Ishikawa (cell line): ENCODE measurements at regions not wholly inside any gene's neighbourhood (a gene's known extent, or its start where the extent isn't known, plus 50 kb on each side); places are given as distances from the start of the nearest gene placed in this dataset.

Experiments
- CEBPB ChIP-seq: IDR thresholded peaks from 2 replicates; pipeline ENCODE4 v1.6.1; 2012
- CREB1 ChIP-seq: IDR thresholded peaks from 2 replicates; pipeline ENCODE4 v1.6.1; 2012; ENCODE audit warnings: low read depth
- EGR1 ChIP-seq: IDR thresholded peaks from 2 replicates; pipeline ENCODE4 v1.6.1; 2012
- EP300 ChIP-seq: IDR thresholded peaks from 2 replicates; pipeline ENCODE4 v1.6.1; 2012; ENCODE audit warnings: borderline replicate concordance
- FOXM1 ChIP-seq: IDR thresholded peaks from 2 replicates; pipeline ENCODE4 v1.6.1; 2012; ENCODE audit warnings: low read depth, borderline replicate concordance
- MAX ChIP-seq: IDR thresholded peaks from 2 replicates; pipeline ENCODE4 v1.6.1; 2012
- NFIC ChIP-seq: IDR thresholded peaks from 2 replicates; pipeline ENCODE4 v1.6.1; 2012
- RAD21 ChIP-seq: IDR thresholded peaks from 2 replicates; pipeline ENCODE4 v1.6.1; 2012; ENCODE audit warnings: low read depth
- REST ChIP-seq: IDR thresholded peaks from 2 replicates; pipeline ENCODE4 v1.6.1; 2012; ENCODE audit warnings: low read depth, mild to moderate bottlenecking
- TAF1 ChIP-seq: IDR thresholded peaks from 2 replicates; pipeline ENCODE4 v1.6.1; 2012; ENCODE audit warnings: low read depth, mild to moderate bottlenecking
- TCF12 ChIP-seq: IDR thresholded peaks from 2 replicates; pipeline ENCODE4 v1.6.1; 2012; ENCODE audit warnings: low read depth
- TEAD4 ChIP-seq: IDR thresholded peaks from 2 replicates; pipeline ENCODE4 v1.6.1; 2012
- USF1 ChIP-seq: IDR thresholded peaks from 2 replicates; pipeline ENCODE4 v1.6.1; 2012
- YY1 ChIP-seq: IDR thresholded peaks from 2 replicates; pipeline ENCODE4 v1.6.1; 2012; ENCODE audit warnings: low read depth
- ZBTB7A ChIP-seq: IDR thresholded peaks from 2 replicates; pipeline ENCODE4 v1.6.1; 2012; ENCODE audit warnings: low read depth

GRCh38 chr15:94700211-94700610 is 468.9 kb downstream of the MCTP2 start:
- TF ChIP-seq EP300: no peak

GRCh38 chr15:94701281-94701985 is 470.1 kb downstream of the MCTP2 start:
- no peak for TF ChIP-seq CREB1
- no peak for TF ChIP-seq EGR1
- no peak for TF ChIP-seq TCF12
- no peak for TF ChIP-seq EP300
- TF ChIP-seq MAX: no peak
- no peak for TF ChIP-seq REST
- TF ChIP-seq RAD21: no peak
- TF ChIP-seq ZBTB7A: no peak
- TF ChIP-seq NFIC: no peak
- TF ChIP-seq USF1: no peak
- no peak for TF ChIP-seq TAF1
- TF ChIP-seq FOXM1: no peak
- no peak for TF ChIP-seq TEAD4
- no peak for TF ChIP-seq CEBPB
- no peak for TF ChIP-seq YY1

GRCh38 chr15:94703596-94703995 is 472.2 kb downstream of the MCTP2 start:
- TF ChIP-seq MAX (no peak), CREB1 (no peak), NFIC (no peak), EP300 (no peak), EGR1 (no peak), YY1 (no peak), TEAD4 (no peak), TAF1 (no peak), TCF12 (no peak), REST (no peak), CEBPB (no peak), USF1 (no peak), FOXM1 (no peak), ZBTB7A (no peak), RAD21 (no peak)

- TF ChIP-seq TEAD4 (no peak), FOXM1 (no peak), CREB1 (no peak), CEBPB (no peak), EGR1 (no peak), USF1 (no peak), MAX (no peak), EP300 (no peak), ZBTB7A (no peak), RAD21 (no peak), REST (no peak), TAF1 (no peak), YY1 (no peak), TCF12 (no peak), NFIC (no peak)
Measured at GRCh38 chr15:94704421-94704820, 473.1 kb downstream of the MCTP2 start.
